OCI-LY7 (cell line): ENCODE measurements at regions not wholly inside any gene's neighbourhood (a gene's known extent, or its start where the extent isn't known, plus 50 kb on each side); places are given as distances from the start of the nearest gene placed in this dataset.
"Not testable (repeated sequence)": the region's sequence is repeated elsewhere in the genome, so short reads cannot be mapped to it uniquely, and the experiment has no call there.

Source experiments
- BruUV-seq: library from RNA; stranded (reverse); fragments of 400-500 nt; replicated peaks from 2 replicates; lab custom pipeline; 2021; lab: Mats Ljungman, UMichigan
- CTCF ChIA-PET: fragments of 300-600 bp; sonication (Branson Sonifier 250); formaldehyde crosslinking; loops from one replicate; lab custom pipeline; 2022; ENCODE audit warnings: antibody characterized with exemption; ENCODE audit not compliant: unreplicated experiment; lab: Charles Lee
- POLR2A ChIA-PET: fragments of 300-600 bp; sonication (Branson Sonifier 250); formaldehyde crosslinking; loops from one replicate; lab custom pipeline; 2022; ENCODE audit warnings: antibody characterized with exemption; lab: Charles Lee
- DNase-seq: peaks from one replicate; pipeline ENCODE4 v3.0.0-alpha.2; 2015; ENCODE audit warnings: low spot score
- H2AFZ ChIP-seq: fragments of 200-600 bp; sonication (generic), shearing (Covaris generic); 2 replicates; pipeline ENCODE4 v1.6.1; 2014; ENCODE audit warnings: mild to moderate bottlenecking, antibody characterized with exemption, low read length, moderate library complexity
- H3K27ac ChIP-seq: fragments of 200-600 bp; sonication (generic); 2 replicates; pipeline ENCODE4 v1.5.1; 2014; ENCODE audit warnings: mixed run types, low read depth, mild to moderate bottlenecking, moderate library complexity, low read length, inconsistent platforms; ENCODE audit not compliant: poor library complexity, severe bottlenecking
- H3K36me3 ChIP-seq: fragments of 200-600 bp; sonication (generic); 2 replicates; pipeline ENCODE4 v1.6.1; 2014; ENCODE audit warnings: mild to moderate bottlenecking, antibody characterized with exemption, low read length, moderate library complexity, mixed read lengths; ENCODE audit not compliant: insufficient read depth
- H3K4me1 ChIP-seq: fragments of 200-600 bp; sonication (generic); 2 replicates; pipeline ENCODE4 v1.5.1; 2014; ENCODE audit warnings: mild to moderate bottlenecking, low read length; ENCODE audit not compliant: insufficient read depth, poor library complexity, severe bottlenecking
- H3K4me2 ChIP-seq: fragments of 200-600 bp; sonication (generic); 2 replicates; pipeline ENCODE4 v1.6.1; 2014; ENCODE audit warnings: mild to moderate bottlenecking, low read length
- H3K4me3 ChIP-seq: fragments of 200-600 bp; sonication (generic); 2 replicates; pipeline ENCODE4 v1.5.1; 2014; ENCODE audit warnings: mild to moderate bottlenecking, low read depth, low read length; ENCODE audit not compliant: poor library complexity, severe bottlenecking
- H3K79me2 ChIP-seq: fragments of 200-600 bp; sonication (generic); 2 replicates; pipeline ENCODE4 v1.6.1; 2016; ENCODE audit warnings: low read depth, mild to moderate bottlenecking, low read length, moderate library complexity, mixed read lengths; ENCODE audit not compliant: insufficient read depth
- H3K9me2 ChIP-seq: fragments of 200-600 bp; sonication (generic); 2 replicates; pipeline ENCODE4 v1.6.1; 2016; ENCODE audit warnings: mild to moderate bottlenecking, low read length, mixed read lengths; ENCODE audit not compliant: insufficient read depth
- H3K9me3 ChIP-seq: fragments of 200-600 bp; sonication (generic); 2 replicates; pipeline ENCODE4 v1.6.1; 2014; ENCODE audit warnings: mild to moderate bottlenecking, mixed run types, low read length, mixed read lengths
- H4K20me1 ChIP-seq: fragments of 200-600 bp; sonication (generic); 2 replicates; pipeline ENCODE4 v1.6.1; 2014; ENCODE audit warnings: mild to moderate bottlenecking, antibody characterized with exemption, low read length, moderate library complexity, mixed read lengths; ENCODE audit not compliant: insufficient read depth
- CTCF ChIP-seq: fragments of 200-600 bp; sonication (generic); conservative IDR thresholded peaks from 2 replicates; pipeline ENCODE4 v1.5.1; 2014; ENCODE audit warnings: mild to moderate bottlenecking, antibody characterized with exemption, low read length, moderate library complexity, mixed read lengths
- EZH2phosphoT487 ChIP-seq: fragments of 200-600 bp; sonication (generic); IDR thresholded peaks from 2 replicates; pipeline ENCODE4 v1.6.1; 2018; ENCODE audit warnings: low read depth, borderline replicate concordance, mild to moderate bottlenecking, mixed run types, antibody characterized with exemption, low read length, moderate library complexity, mixed read lengths
- intact Hi-C: fragments of 100-400 bp; cut with micrococcal nuclease; formaldehyde crosslinking; loops from one replicate; pipeline ENCODE4 v1.10.0; 2022; ENCODE audit not compliant: unreplicated experiment

GRCh38 chr14:105748204-105748578 lies 221.8 kb downstream of the TMEM121 start:
- no TSS peak for BruUV-seq
- Histone ChIP-seq H3K79me2 (no peaks in the 10 kb centered on the region), H4K20me1 (no peaks in the 10 kb centered on the region), H3K36me3 (no peaks in the 10 kb centered on the region), H3K9me3 (no peaks in the 10 kb centered on the region), H3K4me1 (peaks cover 5% of the 10 kb centered on the region), H3K4me2 (no peak overlapping the region), H3K9me2 (no peaks in the 10 kb centered on the region), H2AFZ (no peak overlapping the region), H3K27ac (no peak overlapping the region), H3K4me3 (no peak overlapping the region)
- no peak for DNase-seq
- intact Hi-C loops, result no loop called here
- TF ChIP-seq EZH2phosphoT487 (no peak), CTCF (no peak)
- POLR2A ChIA-PET, result no interaction called here
- CTCF ChIA-PET, result no interaction called here

GRCh38 chr14:105748710-105749109 lies 222.3 kb downstream of the TMEM121 start:
- CTCF ChIA-PET, H3K4me3 ChIP-seq, H4K20me1 ChIP-seq, H3K9me2 ChIP-seq, H3K27ac ChIP-seq, H3K9me3 ChIP-seq, H3K36me3 ChIP-seq, BruUV-seq, intact Hi-C loops, H3K4me1 ChIP-seq, H3K79me2 ChIP-seq, H3K4me2 ChIP-seq, POLR2A ChIA-PET, H2AFZ ChIP-seq, DNase-seq: not testable (repeated sequence)

GRCh38 chr14:105749870-105750541 lies 223.6 kb downstream of the TMEM121 start:
- H4K20me1 ChIP-seq, H2AFZ ChIP-seq, H3K9me2 ChIP-seq, H3K4me1 ChIP-seq, intact Hi-C loops, POLR2A ChIA-PET, DNase-seq, BruUV-seq, H3K4me2 ChIP-seq, H3K79me2 ChIP-seq, H3K27ac ChIP-seq, H3K9me3 ChIP-seq, H3K36me3 ChIP-seq, H3K4me3 ChIP-seq: not testable (repeated sequence)
- CTCF ChIA-PET, result interaction anchor here (0.6 kb wide), 1 partner anchor 38 kb away, joined by 3 read pairs; no protein-coding TSS in a partner anchor

GRCh38 chr14:105751291-105751751 lies 224.9 kb downstream of the TMEM121 start:
- H3K9me3 ChIP-seq, H3K4me2 ChIP-seq, H2AFZ ChIP-seq, H3K79me2 ChIP-seq, CTCF ChIA-PET, H4K20me1 ChIP-seq, intact Hi-C loops, H3K36me3 ChIP-seq, H3K4me3 ChIP-seq, BruUV-seq, H3K9me2 ChIP-seq, H3K4me1 ChIP-seq, H3K27ac ChIP-seq, POLR2A ChIA-PET, DNase-seq: not testable (repeated sequence)

GRCh38 chr14:105752420-105752819 lies 226.0 kb downstream of the TMEM121 start:
- H3K9me2 ChIP-seq, POLR2A ChIA-PET, H2AFZ ChIP-seq, CTCF ChIA-PET, H3K27ac ChIP-seq, H3K9me3 ChIP-seq, DNase-seq, H3K4me2 ChIP-seq, H3K4me1 ChIP-seq, H3K36me3 ChIP-seq, BruUV-seq, intact Hi-C loops, H3K79me2 ChIP-seq, H3K4me3 ChIP-seq, H4K20me1 ChIP-seq: not testable (repeated sequence)
